GM18517 (cell line): ENCODE measurements at regions not wholly inside any gene's neighbourhood (a gene's known extent, or its start where the extent isn't known, plus 50 kb on each side); places are given as distances from the start of the nearest gene placed in this dataset.
"Not testable (repeated sequence)": the region's sequence is repeated elsewhere in the genome, so short reads cannot be mapped to it uniquely, and the experiment has no call there.

Experiments used
- ATAC-seq: cut with Tn5 transposase; IDR thresholded peaks from one replicate; pipeline ENCODE4 v1.9.1; 2021; ENCODE audit warnings: mild to moderate bottlenecking, moderate library complexity; ENCODE audit not compliant: unreplicated experiment

DNA sequence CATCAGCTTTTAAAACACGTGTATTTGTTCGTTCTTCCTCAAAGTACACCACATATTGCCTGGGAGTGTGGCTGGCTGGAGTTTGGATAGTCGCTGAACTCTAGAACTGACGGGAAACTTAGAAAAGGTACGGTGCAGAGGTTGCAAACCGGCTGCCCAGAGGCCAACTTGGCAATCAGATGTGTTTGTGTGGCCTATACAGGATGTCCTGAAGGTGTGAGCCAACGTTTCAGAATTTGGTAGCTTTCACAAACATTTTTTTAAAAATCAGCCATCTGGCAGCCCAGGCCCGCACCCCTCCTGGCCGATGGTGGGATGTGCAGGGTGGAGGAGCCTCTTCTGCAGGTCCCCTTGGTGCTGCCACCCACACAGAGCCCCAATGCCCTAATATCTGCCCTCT is 73.6 kb upstream of the SLC25A33 start:
- no peak for ATAC-seq

DNA sequence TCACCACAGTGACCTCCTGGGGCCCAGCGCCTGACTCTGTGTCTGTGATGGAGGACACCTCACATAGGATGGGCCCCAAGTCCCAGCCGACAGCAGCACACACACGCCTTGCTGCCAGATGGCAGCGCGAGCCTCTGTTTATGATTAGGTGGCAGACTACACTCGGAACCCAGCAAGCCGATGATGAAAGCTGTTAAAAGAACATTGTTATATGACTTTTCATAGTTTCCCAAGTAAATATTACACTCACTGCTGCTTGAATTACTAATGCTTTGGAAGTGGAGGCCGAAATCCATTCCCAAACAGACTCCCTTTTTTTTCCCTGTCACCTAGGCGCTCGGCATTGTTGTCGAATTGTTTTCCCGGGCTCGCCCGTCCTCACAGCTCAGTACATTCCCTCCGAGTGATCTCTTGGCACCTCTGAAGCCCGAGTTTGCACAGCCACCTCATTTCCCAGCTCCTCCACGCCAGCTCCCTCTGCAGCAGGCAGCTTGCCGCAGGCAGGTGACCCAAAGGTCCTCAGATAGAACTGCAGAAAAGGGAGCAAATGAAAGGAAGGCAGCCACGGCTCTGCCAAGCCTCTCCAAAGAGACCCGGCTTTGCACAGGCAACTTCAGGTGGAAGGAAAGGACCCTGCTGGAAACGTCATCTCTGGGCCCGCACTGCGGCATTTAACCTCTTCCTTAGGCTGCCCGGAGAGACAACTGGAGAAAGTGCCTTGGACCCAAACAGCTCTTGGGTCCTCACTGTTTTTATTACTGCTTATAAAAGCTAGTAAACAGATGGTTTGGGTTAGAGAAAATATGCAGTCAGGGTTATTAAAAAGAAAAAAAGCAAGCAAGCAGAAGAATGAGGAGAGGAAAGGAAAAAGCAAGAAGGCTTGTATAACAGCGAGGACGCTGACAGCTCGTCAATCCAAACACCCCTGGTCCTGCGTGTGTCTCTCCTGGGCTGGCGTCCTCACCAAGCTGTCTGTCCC is 72.2 kb upstream of the SLC25A33 start:
- no peak for ATAC-seq

DNA sequence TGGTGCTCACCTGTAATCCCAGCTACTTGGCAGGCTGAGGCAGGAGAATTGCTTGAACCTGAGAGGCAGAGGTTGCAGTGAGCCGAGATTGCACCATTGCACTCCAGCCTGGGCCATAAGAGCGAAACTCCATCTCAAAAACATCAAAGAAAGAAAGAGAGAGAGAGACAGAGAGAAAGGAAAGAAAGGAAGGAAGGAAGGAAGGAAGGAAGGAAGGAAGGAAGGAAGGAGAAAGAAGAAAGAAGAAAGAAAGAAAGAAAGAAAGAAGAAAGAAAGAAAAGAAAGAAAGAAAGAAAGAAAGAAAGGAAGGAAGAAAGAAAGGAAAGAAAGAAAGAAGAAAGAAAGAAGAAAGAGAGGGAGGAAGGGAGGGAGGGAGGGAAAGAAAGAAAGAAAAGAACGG is 69.4 kb upstream of the SLC25A33 start:
- ATAC-seq: not testable (repeated sequence)

DNA sequence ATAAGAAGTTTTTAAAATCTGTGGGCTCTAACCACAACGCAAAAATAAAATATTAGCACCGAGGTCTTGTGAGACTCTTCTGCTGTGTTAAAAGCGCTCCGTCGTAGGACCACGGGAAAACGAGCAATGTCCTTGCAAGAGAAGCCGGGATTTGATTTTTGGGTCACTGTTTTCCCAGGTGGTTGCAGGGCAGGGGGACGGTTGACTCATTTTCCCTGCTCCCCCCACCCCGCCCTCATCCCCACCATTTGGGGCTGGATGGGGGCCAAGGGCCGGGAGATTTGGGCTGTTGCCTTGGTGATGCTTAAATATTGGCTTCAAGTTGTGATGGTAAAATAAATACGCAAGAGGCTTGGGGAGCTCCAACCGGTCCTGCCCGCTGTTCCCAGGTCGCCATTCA is 67.6 kb upstream of the SLC25A33 start:
- ATAC-seq: no peak

DNA sequence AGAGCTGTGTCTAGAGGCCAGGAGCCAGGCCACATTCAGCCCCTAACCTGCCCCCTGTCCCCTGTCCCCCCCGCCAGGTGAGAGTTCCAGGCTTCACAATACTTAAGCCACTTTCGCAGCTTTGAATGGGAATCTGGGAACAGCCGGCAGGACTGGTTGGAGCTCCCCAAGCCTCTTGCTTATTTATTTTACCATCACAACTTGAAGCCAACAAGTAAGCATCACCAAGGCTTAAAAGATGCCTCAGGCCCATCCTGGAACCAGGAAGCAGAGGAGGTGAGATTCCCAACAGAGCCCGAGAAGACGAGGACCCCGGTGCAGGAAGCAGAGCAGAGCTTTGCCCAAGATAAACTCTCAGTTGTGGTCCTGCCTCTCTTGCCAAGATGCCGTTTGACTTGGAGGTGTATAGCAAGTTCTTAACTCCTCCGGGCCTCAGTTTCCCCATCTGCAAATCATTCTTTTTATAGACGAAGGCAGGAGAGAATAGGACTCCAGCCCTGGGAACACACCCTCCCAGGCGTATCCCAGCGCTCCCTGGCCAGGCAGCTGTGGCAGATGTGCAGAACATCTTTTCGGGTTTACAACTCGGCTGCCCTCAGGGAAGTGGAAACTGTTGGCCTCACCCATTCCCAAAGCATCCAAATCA is 66.8 kb upstream of the SLC25A33 start:
- ATAC-seq: no peak

DNA sequence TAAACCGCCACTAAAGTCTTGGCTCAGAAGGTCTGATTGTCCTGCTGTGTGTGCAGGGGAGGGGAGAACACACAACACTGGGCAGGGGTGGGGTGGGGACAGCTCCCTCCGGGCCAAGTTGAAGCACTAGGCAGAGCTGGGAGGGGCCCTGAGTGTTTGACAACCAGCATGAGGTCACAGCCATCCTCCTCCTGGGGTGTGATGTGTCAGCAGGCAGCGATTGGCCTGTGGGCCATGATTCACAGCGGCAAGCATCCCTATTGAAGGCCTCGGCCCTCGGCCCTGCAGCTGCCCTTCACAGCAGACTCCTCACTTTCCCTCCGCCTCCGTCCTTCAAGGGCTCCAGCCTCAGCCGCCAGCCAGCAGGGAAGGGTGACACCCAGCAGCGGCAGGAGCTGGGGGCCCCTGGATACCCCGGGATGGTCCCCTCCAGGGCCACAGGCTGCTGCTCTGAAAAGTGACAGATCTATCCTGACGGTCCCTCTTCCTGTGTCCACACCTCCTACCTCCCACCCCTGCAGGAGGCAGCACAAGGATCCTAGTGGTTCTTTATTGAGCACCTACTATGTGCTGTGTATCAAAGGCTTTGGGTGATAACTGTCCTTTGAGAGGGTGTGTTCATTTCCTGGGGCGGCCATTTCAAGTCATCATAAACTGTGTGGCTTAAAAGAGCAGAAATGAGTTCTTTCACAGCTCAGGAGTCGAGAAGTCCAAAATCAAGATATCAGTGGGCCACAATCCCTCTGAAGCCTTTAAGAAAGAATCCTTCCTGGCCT is 66.0 kb upstream of the SLC25A33 start:
- no peak for ATAC-seq

DNA sequence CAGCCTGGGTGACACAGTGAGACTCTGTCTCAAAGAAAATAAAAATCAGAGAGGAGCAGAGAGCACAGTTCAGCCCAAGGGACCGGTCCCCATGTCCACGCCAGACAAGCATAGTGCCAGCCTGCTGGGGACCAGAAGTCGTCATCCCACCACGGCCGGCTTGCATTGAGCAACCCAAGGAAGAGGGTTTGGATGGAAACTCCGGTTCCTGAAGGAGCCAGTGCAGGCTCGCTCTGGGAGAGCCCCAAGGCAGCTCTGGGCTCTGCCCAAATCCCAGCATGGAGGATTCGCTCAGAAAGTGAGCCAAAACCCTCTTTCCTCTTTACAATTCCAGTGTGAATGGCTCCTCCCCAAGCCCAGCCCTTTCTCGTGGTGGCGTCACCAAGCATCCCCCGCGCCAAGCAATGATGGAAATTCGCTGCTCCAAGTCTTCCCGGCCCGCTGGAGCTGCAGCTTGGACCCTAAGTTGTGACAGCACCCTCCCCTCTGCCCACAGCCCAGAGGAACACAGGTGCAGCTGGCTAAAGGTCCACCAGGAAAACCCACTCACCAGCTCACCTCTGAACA is 64.1 kb upstream of the SLC25A33 start:
- ATAC-seq: no peak

DNA sequence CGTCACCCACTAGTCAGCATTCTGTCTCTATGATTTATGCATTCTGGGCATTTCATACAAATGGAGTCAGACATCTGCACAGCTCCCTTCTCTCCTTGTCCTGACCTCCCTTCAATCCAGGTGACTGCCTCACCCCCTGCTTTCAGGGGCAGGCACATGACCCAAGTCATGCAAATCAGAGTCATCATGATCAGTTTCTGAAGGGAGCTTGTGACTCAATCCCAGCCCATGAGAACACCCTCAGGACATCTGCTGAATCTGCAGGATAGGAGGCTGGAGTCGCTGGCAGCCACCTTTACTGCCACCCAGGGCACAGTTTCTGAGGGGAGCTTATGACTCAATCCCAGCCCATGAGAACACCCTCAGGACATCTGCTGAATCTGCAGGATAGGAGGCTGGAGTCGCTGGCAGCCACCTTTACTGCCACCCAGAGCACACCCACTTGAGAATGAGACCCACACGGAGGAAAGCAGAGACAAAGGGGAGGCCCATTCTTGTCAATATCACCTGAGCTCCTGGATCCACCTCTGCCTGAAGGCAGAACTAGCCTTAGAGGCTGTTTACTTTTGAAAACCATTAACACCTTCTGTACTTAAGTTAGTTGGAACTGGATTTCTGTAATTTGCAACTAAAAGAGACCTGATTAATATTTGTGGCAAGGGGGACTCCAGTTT is 62.3 kb upstream of the SLC25A33 start:
- ATAC-seq: no peak

DNA sequence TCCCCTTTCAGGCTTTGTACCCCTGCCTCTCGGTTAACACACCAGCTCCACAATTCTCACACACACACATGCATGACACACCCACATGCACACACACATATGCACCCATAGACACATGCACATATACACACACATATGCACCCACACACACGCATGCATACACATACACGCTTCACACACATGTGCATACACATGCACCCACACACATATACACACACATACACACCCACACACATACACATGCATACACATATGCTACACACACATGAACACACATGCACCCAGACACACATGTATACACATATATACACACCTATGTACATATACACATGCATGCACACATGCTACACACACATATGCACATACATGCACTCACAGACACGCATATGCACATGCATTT is 61.7 kb upstream of the SLC25A33 start:
- ATAC-seq: no peak

DNA sequence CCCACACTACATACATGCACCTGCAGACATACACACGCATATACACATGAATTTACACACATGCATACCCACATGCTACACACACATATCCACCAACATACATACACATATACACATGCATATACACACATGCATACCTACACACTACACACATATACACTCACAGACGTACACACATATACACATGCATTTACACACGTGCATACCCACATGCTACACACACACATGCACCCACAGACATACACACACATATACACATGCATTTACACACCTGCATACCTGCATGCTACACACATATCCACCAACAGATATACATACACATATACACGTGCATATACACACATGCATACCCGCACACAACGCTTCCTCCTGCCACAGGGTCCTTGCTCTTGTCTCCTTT is 61.2 kb upstream of the SLC25A33 start:
- ATAC-seq: no peak

DNA sequence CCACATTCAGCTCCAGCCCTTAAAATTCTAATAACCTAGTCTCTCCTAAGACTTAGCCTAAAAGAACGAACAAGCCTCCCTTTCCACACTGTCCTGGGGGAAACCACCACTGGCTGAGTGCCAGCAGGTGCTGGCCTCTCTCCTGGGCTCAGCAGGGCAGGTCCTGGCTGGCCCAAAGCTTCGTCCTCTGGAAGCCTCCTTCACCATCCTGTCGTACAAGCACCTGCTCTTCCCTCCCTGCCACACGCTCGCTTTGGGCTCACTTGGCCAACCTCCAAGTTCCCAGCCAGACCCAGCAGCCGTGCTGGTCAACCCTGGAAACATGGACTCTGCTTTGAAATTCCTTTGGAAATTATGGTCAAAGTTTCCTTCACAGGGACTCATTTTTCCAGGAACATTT is 58.2 kb upstream of the SLC25A33 start:
- no peak for ATAC-seq

DNA sequence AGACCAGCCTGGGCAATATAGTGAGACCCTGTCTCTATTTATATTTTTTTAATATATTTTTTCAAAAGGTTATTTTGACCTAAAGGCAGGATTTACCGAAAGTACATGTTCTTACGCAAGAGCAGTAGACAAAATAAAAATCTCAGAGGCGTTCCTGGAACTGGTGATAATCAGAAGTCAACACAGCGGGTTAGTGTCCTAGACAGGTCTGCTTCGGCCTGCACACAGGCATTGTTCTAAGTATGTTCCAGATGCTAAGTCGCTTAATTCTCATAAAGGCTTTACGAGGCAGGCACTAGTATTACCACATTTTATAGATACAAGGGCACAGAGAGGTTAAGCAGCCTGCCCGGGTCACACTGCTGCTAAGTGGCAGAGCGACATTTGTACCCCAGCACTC is 56.9 kb upstream of the SLC25A33 start:
- ATAC-seq: no peak

DNA sequence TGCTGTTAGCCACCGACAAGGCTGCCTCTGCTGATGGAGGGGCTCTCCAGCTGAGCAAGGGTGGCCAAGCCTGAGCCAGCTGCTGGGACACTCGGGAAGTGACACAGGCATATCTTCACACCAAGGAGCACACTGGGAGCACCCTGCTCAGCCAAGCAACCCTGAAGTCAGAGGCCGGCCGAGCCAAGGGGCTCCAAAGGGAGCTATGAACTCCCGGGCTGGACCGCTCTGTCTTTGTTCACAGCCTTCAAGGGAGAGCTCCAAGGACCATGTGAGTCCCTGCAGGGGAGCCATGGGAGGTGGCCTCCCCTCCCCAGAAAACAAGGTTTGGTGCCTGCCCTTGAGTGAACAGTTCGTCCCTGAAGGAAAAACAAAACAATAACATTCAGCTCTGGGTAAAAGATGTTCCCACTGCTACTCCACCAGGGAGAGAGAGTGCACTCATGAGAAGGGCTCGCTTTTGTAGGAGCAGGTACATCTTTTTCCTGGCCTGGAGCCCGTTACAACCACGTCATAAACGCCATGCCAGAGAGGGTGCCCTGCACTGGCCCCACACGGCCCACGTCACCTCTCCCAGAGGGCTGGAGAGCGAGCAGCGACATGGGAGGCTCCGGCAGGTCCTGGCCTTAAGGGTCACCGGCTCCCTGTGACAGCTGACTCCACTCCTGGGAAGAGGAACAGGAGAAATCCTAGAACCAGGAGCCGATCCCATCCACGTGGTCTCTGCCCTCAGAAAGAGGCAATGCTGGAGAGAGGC is 56.3 kb upstream of the SLC25A33 start:
- ATAC-seq: no peak

DNA sequence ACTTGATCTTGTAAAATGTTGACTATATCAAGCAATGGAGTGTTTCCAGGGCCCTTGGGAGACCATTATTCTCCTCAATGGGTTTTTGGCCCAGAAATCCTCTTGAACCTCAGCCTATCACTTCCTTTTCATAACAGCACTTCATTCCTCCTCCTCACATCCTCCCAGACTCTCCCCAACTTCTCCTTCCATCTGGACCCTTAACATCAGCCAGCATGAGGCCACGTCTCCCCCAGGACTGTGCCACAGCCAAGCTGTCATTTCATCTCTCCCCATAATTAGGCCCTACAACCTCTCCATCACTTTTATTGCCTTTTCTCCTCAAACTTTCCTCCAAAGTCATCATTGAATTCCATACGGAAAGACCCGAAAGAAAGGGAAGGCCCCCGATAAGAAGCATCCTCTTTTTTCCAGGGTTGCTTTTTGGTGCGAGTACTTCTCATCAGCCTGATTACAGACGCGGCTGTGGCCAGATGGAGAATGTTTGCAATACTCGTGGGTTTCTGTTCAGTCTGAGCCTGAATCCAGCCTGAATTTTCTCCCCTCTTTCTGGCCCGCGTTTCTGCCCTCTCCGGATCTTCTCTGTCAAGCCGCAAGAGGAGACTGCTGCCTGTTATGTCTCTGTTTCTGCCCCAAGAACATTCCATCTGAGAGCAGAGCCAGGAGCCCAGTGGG is 52.7 kb upstream of the SLC25A33 start:
- no peak for ATAC-seq
